ENCODE measurements at regions not wholly inside any gene's neighbourhood (a gene's known extent, or its start where the extent isn't known, plus 50 kb on each side); places are given as distances from the start of the nearest gene placed in this dataset.

GRCh38 chr2:217033186-217033585, 173.3 kb upstream of the TNP1 start:
- Mint-ChIP-seq H3K27ac (no peak overlapping the region), H3K9me3 (no peaks in the 10 kb centered on the region), H3K36me3 (no peaks in the 10 kb centered on the region), H3K27me3 (peaks cover 31 to 36% of the 10 kb centered on the region in 2 donors), H3K4me3 (no peak overlapping the region), H3K4me1 (ENCODE audit: low read depth in 2 of 2) (no peaks in the 10 kb centered on the region)
- ATAC-seq, result peak in 1 of 2 donors; percentile 34
- no peak for DNase-seq (ENCODE audit: low spot score)

DNA sequence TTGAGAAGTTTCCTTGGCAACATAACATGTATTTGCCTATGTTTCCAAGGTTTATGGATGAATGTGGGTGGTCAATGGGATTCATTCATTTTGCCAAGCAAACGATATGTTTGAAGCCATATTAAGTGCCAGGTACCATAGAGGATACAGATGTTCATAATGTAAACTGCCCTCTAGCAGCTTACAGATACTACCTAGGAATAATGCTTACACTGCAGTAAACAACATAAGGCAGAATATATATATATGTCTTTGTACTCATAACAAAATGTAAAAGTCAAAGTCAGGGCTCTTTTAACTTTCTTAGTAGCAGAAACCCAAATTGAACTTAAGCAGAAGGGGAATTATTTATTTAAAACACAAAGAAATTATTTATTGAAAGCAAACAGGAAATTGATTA, 171.6 kb upstream of the TNP1 start:
- DNase-seq (ENCODE audit: low spot score) (no peak), ATAC-seq (no peak)
- H3K9me3 Mint-ChIP-seq, result no peaks in the 10 kb centered on the region
- no peaks in the 10 kb centered on the region for H3K4me1 Mint-ChIP-seq (ENCODE audit: low read depth in 2 of 2)
- no peaks in the 10 kb centered on the region for H3K36me3 Mint-ChIP-seq
- no peak overlapping the region for H3K27ac Mint-ChIP-seq
- peaks cover 33 to 38% of the 10 kb centered on the region in 2 donors for H3K27me3 Mint-ChIP-seq
- H3K4me3 Mint-ChIP-seq, result no peak overlapping the region

DNA sequence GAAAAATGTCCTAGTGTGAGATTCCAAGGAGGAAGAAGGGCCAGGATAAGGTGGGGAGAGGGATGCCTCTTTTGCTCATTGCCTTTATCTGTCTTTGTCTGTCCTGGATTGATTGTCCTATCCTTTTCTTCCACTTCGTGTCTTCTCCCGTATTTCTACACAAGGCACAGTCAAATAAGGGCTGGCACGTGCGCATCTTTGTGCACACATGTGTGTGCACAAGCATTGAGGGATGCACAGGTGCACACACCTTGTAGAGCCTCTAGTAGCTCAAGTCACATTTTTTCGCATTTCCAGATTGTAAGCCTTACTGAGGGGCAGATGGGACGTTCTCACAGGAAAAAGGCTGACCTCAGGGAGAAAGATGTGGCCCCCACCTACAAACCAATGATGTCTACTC, 170.2 kb upstream of the TNP1 start:
- Mint-ChIP-seq H3K27ac (no peak overlapping the region), H3K4me3 (no peak overlapping the region), H3K4me1 (ENCODE audit: low read depth in 2 of 2) (no peaks in the 10 kb centered on the region), H3K36me3 (no peaks in the 10 kb centered on the region), H3K27me3 (peaks cover 37 to 45% of the 10 kb centered on the region in 2 donors), H3K9me3 (no peaks in the 10 kb centered on the region)
- DNase-seq (ENCODE audit: low spot score) (no peak), ATAC-seq (no peak)

GRCh38 chr2:217028128-217028527, 168.3 kb upstream of the TNP1 start:
- H3K27ac Mint-ChIP-seq, result no peak overlapping the region
- H3K4me3 Mint-ChIP-seq, result no peak overlapping the region
- no peaks in the 10 kb centered on the region for H3K36me3 Mint-ChIP-seq
- DNase-seq (ENCODE audit: low spot score) (no peak), ATAC-seq (no peak)
- H3K4me1 Mint-ChIP-seq (ENCODE audit: low read depth in 2 of 2), result no peaks in the 10 kb centered on the region
- no peaks in the 10 kb centered on the region for H3K9me3 Mint-ChIP-seq
- peaks cover 31 to 52% of the 10 kb centered on the region in 2 donors for H3K27me3 Mint-ChIP-seq

DNA sequence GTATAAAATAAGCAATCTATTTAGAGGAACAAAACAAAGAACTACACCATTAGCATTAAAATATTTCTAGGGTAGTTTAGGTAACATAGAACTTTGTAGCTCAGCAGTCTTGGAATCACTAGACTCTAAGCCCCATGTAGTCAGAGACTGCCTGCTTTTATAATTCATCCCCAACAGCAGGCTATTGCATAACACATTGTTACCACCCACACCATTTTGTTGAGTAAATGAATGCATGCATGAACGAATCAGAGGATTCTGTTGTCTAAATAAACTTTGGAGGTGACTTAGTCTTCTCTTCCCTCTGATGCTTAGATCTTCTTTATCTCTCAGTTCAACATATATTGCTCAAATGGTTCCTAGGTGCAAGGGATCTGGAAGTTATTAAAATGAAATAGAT, 167.6 kb upstream of the TNP1 start:
- no peak overlapping the region for H3K27ac Mint-ChIP-seq
- H3K4me3 Mint-ChIP-seq, result no peak overlapping the region
- DNase-seq (ENCODE audit: low spot score) (no peak), ATAC-seq (no peak)
- no peaks in the 10 kb centered on the region for H3K4me1 Mint-ChIP-seq (ENCODE audit: low read depth in 2 of 2)
- peaks cover 30 to 51% of the 10 kb centered on the region in 2 donors for H3K27me3 Mint-ChIP-seq
- H3K36me3 Mint-ChIP-seq, result no peaks in the 10 kb centered on the region
- H3K9me3 Mint-ChIP-seq, result no peaks in the 10 kb centered on the region

DNA sequence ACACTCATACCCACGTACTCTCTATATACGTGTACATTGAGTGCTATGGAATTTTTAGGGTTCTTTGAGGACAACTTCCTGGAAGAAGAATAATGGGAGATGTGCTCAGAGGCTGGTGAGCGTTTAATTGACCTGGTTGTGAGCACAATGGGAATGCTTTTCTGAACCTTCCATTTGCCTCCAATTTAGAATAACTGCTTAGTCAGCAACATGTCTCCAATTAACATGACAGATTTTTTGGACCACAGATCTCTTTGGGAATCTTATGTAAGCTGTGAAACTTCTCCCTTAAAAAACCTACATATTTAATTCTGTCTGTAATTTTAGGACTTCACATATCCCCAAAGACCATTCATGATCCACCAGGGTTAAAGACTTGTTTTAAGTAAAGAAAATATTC, 166.7 kb upstream of the TNP1 start:
- Mint-ChIP-seq H3K36me3 (no peaks in the 10 kb centered on the region), H3K27me3 (peaks cover 28 to 43% of the 10 kb centered on the region in 2 donors), H3K9me3 (no peaks in the 10 kb centered on the region), H3K27ac (no peak overlapping the region), H3K4me1 (ENCODE audit: low read depth in 2 of 2) (no peaks in the 10 kb centered on the region), H3K4me3 (no peak overlapping the region)
- no peak for DNase-seq (ENCODE audit: low spot score)
- no peak for ATAC-seq

DNA sequence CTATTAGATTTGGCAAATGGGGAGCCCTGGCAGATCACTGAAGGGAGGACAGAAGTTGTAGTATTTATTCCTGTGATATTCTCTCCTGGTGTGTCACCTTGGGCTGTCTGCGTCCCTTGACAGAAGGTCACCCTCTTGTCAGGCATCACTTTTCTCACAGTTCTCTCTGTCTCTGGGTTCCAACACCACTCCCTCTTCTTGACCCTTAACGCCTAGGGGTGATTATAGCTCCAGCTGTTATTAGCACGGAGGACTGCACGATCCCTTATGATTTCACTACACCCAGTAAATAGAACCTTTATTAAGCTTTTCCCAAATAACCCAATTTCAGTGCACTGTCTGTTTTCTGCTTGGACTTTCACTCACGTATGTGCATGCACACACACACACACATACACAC, 166.3 kb upstream of the TNP1 start:
- H3K4me3 Mint-ChIP-seq, result no peak overlapping the region
- H3K27me3 Mint-ChIP-seq, result peaks cover 30 to 40% of the 10 kb centered on the region in 2 donors
- DNase-seq (ENCODE audit: low spot score) (no peak), ATAC-seq (no peak)
- no peaks in the 10 kb centered on the region for H3K9me3 Mint-ChIP-seq
- no peak overlapping the region for H3K27ac Mint-ChIP-seq
- H3K4me1 Mint-ChIP-seq (ENCODE audit: low read depth in 2 of 2), result no peaks in the 10 kb centered on the region
- no peaks in the 10 kb centered on the region for H3K36me3 Mint-ChIP-seq

DNA sequence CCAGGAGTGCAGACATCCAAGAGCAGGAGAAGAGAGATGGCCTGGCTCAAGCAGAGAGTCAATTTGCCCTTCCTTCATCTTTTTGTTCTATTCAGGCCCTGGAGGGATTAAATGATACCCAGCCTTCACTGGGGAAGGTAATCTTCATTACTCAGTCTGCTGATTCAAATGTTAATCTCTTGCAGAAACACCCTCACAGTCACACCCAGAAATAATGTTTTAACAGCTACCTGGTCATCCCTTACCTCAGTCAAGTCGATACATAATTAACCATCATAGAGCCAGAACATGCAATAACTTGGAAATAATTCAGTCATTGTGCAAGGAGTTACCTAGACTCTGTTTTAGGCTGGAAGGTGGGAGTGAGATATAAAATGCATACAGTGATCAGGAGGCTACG, 163.7 kb upstream of the TNP1 start:
- peaks cover 21 to 28% of the 10 kb centered on the region in 2 donors for H3K27me3 Mint-ChIP-seq
- ATAC-seq (no peak), DNase-seq (ENCODE audit: low spot score) (no peak)
- peaks cover 5% of the 10 kb centered on the region for H3K36me3 Mint-ChIP-seq
- no peak overlapping the region for H3K4me3 Mint-ChIP-seq
- no peaks in the 10 kb centered on the region for H3K4me1 Mint-ChIP-seq (ENCODE audit: low read depth in 2 of 2)
- H3K27ac Mint-ChIP-seq, result no peak overlapping the region
- no peaks in the 10 kb centered on the region for H3K9me3 Mint-ChIP-seq

DNA sequence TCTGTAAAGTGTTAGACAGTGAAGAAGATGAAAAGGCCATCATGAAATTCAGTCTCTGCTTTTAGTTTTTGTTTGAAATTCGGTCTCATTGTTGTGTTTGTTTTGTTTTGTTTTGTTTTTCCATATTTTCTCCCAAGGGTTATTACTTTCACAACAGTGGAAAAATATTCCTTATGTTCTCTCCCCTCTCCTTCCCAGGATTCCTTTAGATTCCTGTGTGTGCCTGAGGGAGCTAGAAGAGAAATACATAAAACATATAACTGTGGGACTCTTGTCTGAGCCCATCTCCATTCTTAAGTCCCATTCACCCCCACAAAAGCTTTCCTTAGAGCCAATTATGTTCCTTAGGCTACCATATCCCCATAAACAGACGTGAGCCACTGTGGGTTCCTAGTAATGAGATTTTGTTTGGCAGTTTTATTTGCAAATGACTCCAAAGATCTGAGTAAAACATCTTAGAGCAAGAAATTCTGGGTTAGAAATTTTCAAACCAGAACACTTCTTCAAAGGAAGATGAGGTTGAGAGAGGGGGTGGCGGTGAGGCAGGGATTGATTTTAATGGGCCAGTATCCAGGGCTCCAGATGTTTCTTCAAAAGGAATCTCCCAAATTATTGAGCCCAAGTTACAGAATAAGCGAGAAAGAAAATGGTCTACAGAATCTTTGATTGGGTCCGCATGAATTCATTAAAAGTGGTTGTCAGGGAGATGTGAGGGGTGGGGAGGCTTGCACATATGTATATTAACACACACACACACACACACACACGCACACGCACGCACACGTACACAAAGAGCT, 157.8 kb upstream of the TNP1 start:
- Mint-ChIP-seq H3K27ac (no peak overlapping the region), H3K27me3 (peaks cover 25 to 38% of the 10 kb centered on the region in 2 donors), H3K9me3 (no peaks in the 10 kb centered on the region), H3K4me3 (no peak overlapping the region), H3K4me1 (ENCODE audit: low read depth in 2 of 2) (no peaks in the 10 kb centered on the region), H3K36me3 (peaks cover 5% of the 10 kb centered on the region)
- DNase-seq (ENCODE audit: low spot score) (no peak), ATAC-seq (no peak)

- Mint-ChIP-seq H3K27ac (no peak overlapping the region), H3K36me3 (peaks cover 5% of the 10 kb centered on the region), H3K27me3 (peaks cover 26 to 41% of the 10 kb centered on the region in 2 donors), H3K9me3 (no peaks in the 10 kb centered on the region), H3K4me1 (ENCODE audit: low read depth in 2 of 2) (no peaks in the 10 kb centered on the region), H3K4me3 (no peak overlapping the region)
- DNase-seq (ENCODE audit: low spot score) (no peak), ATAC-seq (no peak)
Observed at GRCh38 chr2:217016796-217017419, 157.0 kb upstream of the TNP1 start.

DNA sequence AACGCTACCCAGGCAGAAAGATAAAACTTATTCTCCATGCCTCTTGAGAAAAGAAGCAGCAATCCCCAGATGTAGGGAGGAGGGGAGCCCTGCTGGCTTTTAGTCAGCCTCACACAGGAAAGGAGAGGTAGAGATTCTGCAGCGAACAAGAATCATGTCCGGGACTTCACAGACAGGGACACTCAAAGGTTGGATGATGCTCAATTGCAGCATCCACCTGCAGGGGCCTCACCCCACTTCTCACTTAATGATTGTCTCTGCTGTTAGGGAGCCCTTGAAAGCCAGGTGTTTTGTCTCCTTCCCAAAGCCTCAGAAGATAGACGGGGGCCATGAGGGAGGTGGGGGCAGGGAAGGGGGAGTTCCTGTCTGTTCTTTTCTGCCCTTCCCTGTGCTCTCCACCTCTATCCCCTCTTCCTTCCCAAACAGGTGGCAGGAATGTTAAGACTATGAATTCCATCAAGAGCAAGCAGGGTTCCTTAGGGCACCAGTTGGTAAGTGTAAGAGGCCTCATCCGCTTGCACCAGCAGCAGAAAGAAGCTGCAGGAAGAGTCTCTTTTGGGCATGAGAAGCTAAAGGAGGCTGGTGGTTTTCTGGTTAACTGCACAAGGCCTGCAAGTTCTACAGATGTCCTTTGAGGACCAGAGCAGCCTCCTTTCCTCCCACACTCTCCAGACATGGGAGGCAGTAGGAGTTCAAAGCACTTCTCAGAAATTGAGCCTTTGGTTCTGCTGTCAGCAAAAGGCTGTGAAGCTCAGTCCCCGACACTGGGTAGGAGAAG, 154.7 kb upstream of the TNP1 start:
- ATAC-seq (peak in 1 of 2 donors; percentile 20), DNase-seq (ENCODE audit: low spot score) (no peak)
- Mint-ChIP-seq H3K4me3 (no peak overlapping the region), H3K27me3 (peaks cover 23 to 41% of the 10 kb centered on the region in 2 donors), H3K27ac (no peak overlapping the region), H3K9me3 (no peaks in the 10 kb centered on the region), H3K4me1 (ENCODE audit: low read depth in 2 of 2) (no peaks in the 10 kb centered on the region), H3K36me3 (peaks cover 5% of the 10 kb centered on the region)

DNA sequence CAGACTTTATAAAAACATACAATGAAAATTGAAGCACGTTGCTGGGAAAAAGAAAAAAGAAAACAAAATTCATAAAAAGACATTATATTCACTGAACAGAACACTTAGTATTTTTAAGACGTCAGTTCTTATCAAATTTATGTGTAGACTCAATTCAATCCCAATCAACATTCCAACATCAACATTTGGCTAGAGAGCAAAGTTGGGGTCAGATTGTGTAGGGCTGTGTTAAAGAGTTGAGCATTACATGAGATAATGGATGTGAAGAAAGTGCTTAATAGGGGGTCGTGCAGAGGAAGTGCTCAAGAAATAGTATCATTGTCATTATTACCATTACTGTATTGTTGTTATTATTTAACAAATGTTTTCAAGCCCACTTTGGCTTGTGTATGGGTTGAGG, 154.1 kb upstream of the TNP1 start:
- H3K9me3 Mint-ChIP-seq, result no peaks in the 10 kb centered on the region
- H3K27ac Mint-ChIP-seq, result no peak overlapping the region
- DNase-seq (ENCODE audit: low spot score) (no peak), ATAC-seq (no peak)
- H3K4me1 Mint-ChIP-seq (ENCODE audit: low read depth in 2 of 2), result no peaks in the 10 kb centered on the region
- H3K4me3 Mint-ChIP-seq, result no peak overlapping the region
- peaks cover 2% of the 10 kb centered on the region for H3K36me3 Mint-ChIP-seq
- peaks cover 20 to 36% of the 10 kb centered on the region in 2 donors for H3K27me3 Mint-ChIP-seq

GRCh38 chr2:217011576-217011975, 151.7 kb upstream of the TNP1 start:
- Mint-ChIP-seq H3K36me3 (no peaks in the 10 kb centered on the region), H3K9me3 (no peaks in the 10 kb centered on the region), H3K4me3 (no peak overlapping the region), H3K27ac (no peak overlapping the region), H3K27me3 (peaks cover 17 to 30% of the 10 kb centered on the region in 2 donors), H3K4me1 (ENCODE audit: low read depth in 2 of 2) (no peaks in the 10 kb centered on the region)
- ATAC-seq, result no peak
- no peak for DNase-seq (ENCODE audit: low spot score)

GRCh38 chr2:217010173-217010572, 150.3 kb upstream of the TNP1 start:
- Mint-ChIP-seq H3K27ac (no peak overlapping the region), H3K27me3 (peaks cover 23 to 36% of the 10 kb centered on the region in 2 donors), H3K4me1 (ENCODE audit: low read depth in 2 of 2) (no peaks in the 10 kb centered on the region), H3K9me3 (no peaks in the 10 kb centered on the region), H3K36me3 (no peaks in the 10 kb centered on the region), H3K4me3 (no peak overlapping the region)
- no peak for ATAC-seq
- no peak for DNase-seq (ENCODE audit: low spot score)
